Activated CD4-positive, alpha-beta T cell treated with anti-CD3 and anti-CD28 coated beads, Interleukin-2, amount 50 U/mL, for 16 hours (primary cell): ENCODE measurements at regions not wholly inside any gene's neighbourhood (a gene's known extent, or its start where the extent isn't known, plus 50 kb on each side); places are given as distances from the start of the nearest gene placed in this dataset.

Experiments used
- DNase-seq: peaks from one replicate; pipeline ENCODE4 v3.0.0-alpha.2; 2020

GRCh38 chr11:116129456-116129855 lies 625.2 kb upstream of the CADM1 start:
- DNase-seq: no peak

GRCh38 chr11:116126562-116126961 lies 622.3 kb upstream of the CADM1 start:
- no peak for DNase-seq

GRCh38 chr11:116124922-116125714 lies 620.9 kb upstream of the CADM1 start:
- no peak for DNase-seq

- no peak for DNase-seq
Measured at GRCh38 chr11:116123739-116124138, 619.5 kb upstream of the CADM1 start.

GRCh38 chr11:116122697-116123472 lies 618.7 kb upstream of the CADM1 start:
- no peak for DNase-seq

GRCh38 chr11:116119158-116119557 lies 614.9 kb upstream of the CADM1 start:
- no peak for DNase-seq

- no peak for DNase-seq
Measured at GRCh38 chr11:116118138-116118470, 613.9 kb upstream of the CADM1 start.

- no peak for DNase-seq
Measured at GRCh38 chr11:116117331-116118137, 613.3 kb upstream of the CADM1 start.

- DNase-seq: no peak
Measured at GRCh38 chr11:116115801-116116200, 611.6 kb upstream of the CADM1 start.

- no peak for DNase-seq
Measured at GRCh38 chr11:116114198-116114651, 610.0 kb upstream of the CADM1 start.

GRCh38 chr11:116112087-116112935 lies 608.1 kb upstream of the CADM1 start:
- DNase-seq: no peak

- DNase-seq: no peak
Measured at GRCh38 chr11:116111546-116111945, 607.3 kb upstream of the CADM1 start.

- DNase-seq: no peak
Measured at GRCh38 chr11:116110802-116111201, 606.6 kb upstream of the CADM1 start.

- no peak for DNase-seq
Measured at GRCh38 chr11:116110356-116110755, 606.1 kb upstream of the CADM1 start.

GRCh38 chr11:116109228-116109627 lies 605.0 kb upstream of the CADM1 start:
- DNase-seq: no peak

GRCh38 chr11:116108161-116108560 lies 603.9 kb upstream of the CADM1 start:
- DNase-seq: no peak

GRCh38 chr11:116107229-116107628 lies 603.0 kb upstream of the CADM1 start:
- no peak for DNase-seq

GRCh38 chr11:116104498-116105174 lies 600.4 kb upstream of the CADM1 start:
- no peak for DNase-seq

- DNase-seq: no peak
Measured at GRCh38 chr11:116101902-116102301, 597.7 kb upstream of the CADM1 start.

- no peak for DNase-seq
Measured at GRCh38 chr11:116100016-116100415, 595.8 kb upstream of the CADM1 start.

GRCh38 chr11:116099541-116099940 lies 595.3 kb upstream of the CADM1 start:
- DNase-seq: no peak
